ENCODE measurements at regions not wholly inside any gene's neighbourhood (a gene's known extent, or its start where the extent isn't known, plus 50 kb on each side); places are given as distances from the start of the nearest gene placed in this dataset.

GRCh38 chr21:41095983-41096382 is 72.0 kb upstream of the BACE2 start:
- TF ChIP-seq CTCF (IDR thresholded peaks at IDR 0.05): no peak
- no peak for DNase-seq

GRCh38 chr21:41098076-41098475 is 69.9 kb upstream of the BACE2 start:
- no peak overlapping the region for H3K27ac ChIP-seq
- no peaks in the 10 kb centered on the region for H3K36me3 ChIP-seq
- no peak for TF ChIP-seq CTCF (IDR thresholded peaks at IDR 0.05)
- intact Hi-C loops (cut with DNase I; ENCODE audit: low total_unique reads): no loop called here
- DNase-seq: no peak
- no peaks in the 10 kb centered on the region for H3K9me3 ChIP-seq
- no peaks in the 10 kb centered on the region for H3K4me1 ChIP-seq
- H3K4me3 ChIP-seq: no peak overlapping the region
- peaks cover 0 to 13% of the 10 kb centered on the region in 2 donors for H3K27me3 ChIP-seq

More at GRCh38 chr21:41095983-41096382, 72.0 kb upstream of the BACE2 start:
- Histone ChIP-seq H3K27ac (no peak overlapping the region), H3K9me3 (no peaks in the 10 kb centered on the region), H3K4me3 (no peak overlapping the region), H3K36me3 (no peaks in the 10 kb centered on the region), H3K27me3 (peaks cover 0 to 8% of the 10 kb centered on the region in 2 donors), H3K4me1 (no peaks in the 10 kb centered on the region)
- intact Hi-C loops (cut with DNase I; ENCODE audit: low total_unique reads): no loop called here

- peaks cover 0 to 13% of the 10 kb centered on the region in 2 donors for H3K27me3 ChIP-seq
- intact Hi-C loops (cut with DNase I; ENCODE audit: low total_unique reads): no loop called here
- H3K9me3 ChIP-seq: no peaks in the 10 kb centered on the region
- H3K4me3 ChIP-seq: no peak overlapping the region
- DNase-seq: no peak
- no peak overlapping the region for H3K27ac ChIP-seq
- no peaks in the 10 kb centered on the region for H3K36me3 ChIP-seq
- H3K4me1 ChIP-seq: no peaks in the 10 kb centered on the region
- TF ChIP-seq CTCF (IDR thresholded peaks at IDR 0.05): no peak
Measured at GRCh38 chr21:41098481-41099042, 69.4 kb upstream of the BACE2 start.

- H3K4me1 ChIP-seq: no peaks in the 10 kb centered on the region
- no peak for DNase-seq
- H3K4me3 ChIP-seq: no peak overlapping the region
- peaks cover 0 to 19% of the 10 kb centered on the region in 2 donors for H3K27me3 ChIP-seq
- no peak overlapping the region for H3K27ac ChIP-seq
- intact Hi-C loops (cut with DNase I; ENCODE audit: low total_unique reads): no loop called here
- H3K36me3 ChIP-seq: no peaks in the 10 kb centered on the region
- TF ChIP-seq CTCF (IDR thresholded peaks at IDR 0.05): no peak
- no peaks in the 10 kb centered on the region for H3K9me3 ChIP-seq
Measured at GRCh38 chr21:41100826-41101550, 67.0 kb upstream of the BACE2 start.

GRCh38 chr21:41102281-41102680 is 65.7 kb upstream of the BACE2 start:
- H3K36me3 ChIP-seq: no peaks in the 10 kb centered on the region
- no peak overlapping the region for H3K27ac ChIP-seq
- H3K4me3 ChIP-seq: no peak overlapping the region
- TF ChIP-seq CTCF (IDR thresholded peaks at IDR 0.05): no peak
- DNase-seq: no peak
- intact Hi-C loops (cut with DNase I; ENCODE audit: low total_unique reads): no loop called here
- H3K27me3 ChIP-seq: peaks cover 0 to 21% of the 10 kb centered on the region in 2 donors
- H3K4me1 ChIP-seq: no peaks in the 10 kb centered on the region
- H3K9me3 ChIP-seq: no peaks in the 10 kb centered on the region
